Loucy (cell line): ENCODE measurements at regions not wholly inside any gene's neighbourhood (a gene's known extent, or its start where the extent isn't known, plus 50 kb on each side); places are given as distances from the start of the nearest gene placed in this dataset.

Experiments
- H2AFZ ChIP-seq: fragments of 200-600 bp; sonication (generic); 2 replicates; pipeline ENCODE4 v1.6.0; 2016; ENCODE audit warnings: antibody characterized with exemption, mild to moderate bottlenecking, low read length, moderate library complexity
- H3F3A ChIP-seq: fragments of 200-600 bp; 2 replicates; pipeline ENCODE4 v1.6.0; 2016; ENCODE audit warnings: antibody characterized with exemption, low read depth, mild to moderate bottlenecking
- H3K27me3 ChIP-seq: fragments of 200-600 bp; sonication (generic); 2 replicates; pipeline ENCODE4 v1.6.1; 2014; ENCODE audit warnings: low read length, mild to moderate bottlenecking; ENCODE audit not compliant: insufficient read depth, poor library complexity, severe bottlenecking
- H3K36me3 ChIP-seq: fragments of 200-600 bp; sonication (generic); 2 replicates; pipeline ENCODE4 v1.6.1; 2016; ENCODE audit warnings: low read length; ENCODE audit not compliant: insufficient read depth
- H3K4me1 ChIP-seq: fragments of 200-600 bp; sonication (generic); 2 replicates; pipeline ENCODE4 v1.5.1; 2014; ENCODE audit warnings: low read length, mild to moderate bottlenecking; ENCODE audit not compliant: insufficient read depth, poor library complexity, severe bottlenecking
- H3K4me2 ChIP-seq: fragments of 200-600 bp; sonication (generic); 2 replicates; pipeline ENCODE4 v1.6.0; 2014; ENCODE audit warnings: antibody characterized with exemption, low read length, low read depth, mild to moderate bottlenecking; ENCODE audit not compliant: poor library complexity, severe bottlenecking
- H3K4me3 ChIP-seq: fragments of 200-600 bp; sonication (generic); 2 replicates; pipeline ENCODE4 v1.5.1; 2014; ENCODE audit warnings: low read length, mild to moderate bottlenecking, mixed read lengths; ENCODE audit not compliant: poor library complexity, severe bottlenecking
- H3K79me2 ChIP-seq: fragments of 200-600 bp; sonication (generic); 2 replicates; pipeline ENCODE4 v1.6.1; 2014; ENCODE audit warnings: low read length; ENCODE audit not compliant: insufficient read depth
- H3K9ac ChIP-seq: fragments of 200-600 bp; sonication (generic); 2 replicates; pipeline ENCODE4 v1.6.0; 2014; ENCODE audit warnings: mild to moderate bottlenecking, low read depth, low read length, moderate library complexity; ENCODE audit not compliant: poor library complexity, severe bottlenecking
- H3K9me2 ChIP-seq: fragments of 200-600 bp; sonication (generic); replicated peaks from 2 replicates; pipeline ENCODE4 v1.6.1; 2016; ENCODE audit warnings: low read depth, low read length, mixed read lengths
- H3K9me3 ChIP-seq: fragments of 200-600 bp; sonication (generic); 2 replicates; pipeline ENCODE4 v1.6.1; 2014; ENCODE audit warnings: mild to moderate bottlenecking, antibody characterized with exemption, low read length, low read depth; ENCODE audit not compliant: insufficient read depth
- H4K20me1 ChIP-seq: fragments of 200-600 bp; sonication (generic); 2 replicates; pipeline ENCODE4 v1.6.0; 2014; ENCODE audit warnings: antibody characterized with exemption, low read length, mild to moderate bottlenecking; ENCODE audit not compliant: insufficient read depth, poor library complexity, severe bottlenecking
- EZH2phosphoT487 ChIP-seq: fragments of 200-600 bp; IDR thresholded peaks from 2 replicates; pipeline ENCODE4 v1.6.1; 2018; ENCODE audit warnings: antibody characterized with exemption, mild to moderate bottlenecking, moderate library complexity, borderline replicate concordance
- TF ChIP-seq, protein P1 (sequence below): fragments of 200-600 bp; sonication (generic); conservative IDR thresholded peaks from 2 replicates; pipeline ENCODE4 v1.5.1; 2014; ENCODE audit warnings: mild to moderate bottlenecking, antibody characterized with exemption, low read length

DNA sequence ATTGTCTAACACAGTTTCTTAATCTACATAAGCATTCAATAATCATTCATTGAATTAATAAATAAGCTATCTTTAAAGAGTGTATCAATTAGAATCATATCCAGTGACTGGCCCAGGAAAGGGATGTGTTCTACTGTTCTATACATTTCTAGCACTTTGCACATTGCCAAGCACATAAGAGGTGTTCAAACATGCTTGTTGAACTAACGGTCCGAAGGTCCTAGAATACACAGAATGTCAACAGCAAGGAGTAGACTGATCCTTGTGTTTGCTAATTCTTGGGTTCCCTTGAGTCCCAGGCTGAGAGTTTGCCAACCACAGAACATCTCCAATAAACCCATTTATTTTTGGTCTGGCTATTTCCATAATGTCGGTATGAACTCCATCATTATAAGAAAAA is 331.7 kb upstream of the DCC start:
- no peaks in the 10 kb centered on the region for H3K79me2 ChIP-seq
- H3K27me3 ChIP-seq: no peaks in the 10 kb centered on the region
- H2AFZ ChIP-seq: no peak overlapping the region
- no peaks in the 10 kb centered on the region for H4K20me1 ChIP-seq
- no peak overlapping the region for H3K4me3 ChIP-seq
- H3K4me2 ChIP-seq: no peak overlapping the region
- H3K9me2 ChIP-seq: no peaks in the 10 kb centered on the region
- no peaks in the 10 kb centered on the region for H3F3A ChIP-seq
- no peaks in the 10 kb centered on the region for H3K36me3 ChIP-seq
- H3K4me1 ChIP-seq: no peaks in the 10 kb centered on the region
- H3K9ac ChIP-seq: no peak overlapping the region
- no peak for TF ChIP-seq EZH2phosphoT487
- TF ChIP-seq, protein P1, sequence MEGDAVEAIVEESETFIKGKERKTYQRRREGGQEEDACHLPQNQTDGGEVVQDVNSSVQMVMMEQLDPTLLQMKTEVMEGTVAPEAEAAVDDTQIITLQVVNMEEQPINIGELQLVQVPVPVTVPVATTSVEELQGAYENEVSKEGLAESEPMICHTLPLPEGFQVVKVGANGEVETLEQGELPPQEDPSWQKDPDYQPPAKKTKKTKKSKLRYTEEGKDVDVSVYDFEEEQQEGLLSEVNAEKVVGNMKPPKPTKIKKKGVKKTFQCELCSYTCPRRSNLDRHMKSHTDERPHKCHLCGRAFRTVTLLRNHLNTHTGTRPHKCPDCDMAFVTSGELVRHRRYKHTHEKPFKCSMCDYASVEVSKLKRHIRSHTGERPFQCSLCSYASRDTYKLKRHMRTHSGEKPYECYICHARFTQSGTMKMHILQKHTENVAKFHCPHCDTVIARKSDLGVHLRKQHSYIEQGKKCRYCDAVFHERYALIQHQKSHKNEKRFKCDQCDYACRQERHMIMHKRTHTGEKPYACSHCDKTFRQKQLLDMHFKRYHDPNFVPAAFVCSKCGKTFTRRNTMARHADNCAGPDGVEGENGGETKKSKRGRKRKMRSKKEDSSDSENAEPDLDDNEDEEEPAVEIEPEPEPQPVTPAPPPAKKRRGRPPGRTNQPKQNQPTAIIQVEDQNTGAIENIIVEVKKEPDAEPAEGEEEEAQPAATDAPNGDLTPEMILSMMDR: no peak
- no peaks in the 10 kb centered on the region for H3K9me3 ChIP-seq

DNA sequence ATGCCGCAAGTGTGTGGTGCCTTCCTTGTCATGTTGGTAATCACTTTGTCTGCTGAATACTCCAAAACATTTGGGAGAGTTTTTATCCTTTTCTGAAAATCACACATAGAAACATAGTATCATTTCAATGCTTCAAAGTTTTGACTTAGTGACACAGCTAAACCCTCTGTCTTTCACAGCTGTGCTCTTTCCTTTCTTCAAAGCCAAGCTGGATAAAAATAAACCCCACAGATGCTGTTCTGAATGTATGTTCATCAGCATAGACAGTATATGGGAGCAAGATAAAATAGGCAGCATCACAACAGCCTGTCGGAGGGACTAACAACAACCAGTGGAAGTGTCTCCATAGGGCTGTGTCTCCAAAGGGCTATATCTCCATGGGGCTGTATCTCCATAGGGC is 331.3 kb upstream of the DCC start:
- Histone ChIP-seq H4K20me1 (no peaks in the 10 kb centered on the region), H3F3A (no peaks in the 10 kb centered on the region), H3K79me2 (no peaks in the 10 kb centered on the region), H3K9me3 (no peaks in the 10 kb centered on the region), H3K4me3 (no peak overlapping the region), H2AFZ (no peak overlapping the region), H3K4me2 (no peak overlapping the region), H3K4me1 (no peaks in the 10 kb centered on the region), H3K9me2 (no peaks in the 10 kb centered on the region), H3K27me3 (no peaks in the 10 kb centered on the region), H3K9ac (no peak overlapping the region), H3K36me3 (no peaks in the 10 kb centered on the region)
- TF ChIP-seq, protein P1: no peak
- no peak for TF ChIP-seq EZH2phosphoT487

DNA sequence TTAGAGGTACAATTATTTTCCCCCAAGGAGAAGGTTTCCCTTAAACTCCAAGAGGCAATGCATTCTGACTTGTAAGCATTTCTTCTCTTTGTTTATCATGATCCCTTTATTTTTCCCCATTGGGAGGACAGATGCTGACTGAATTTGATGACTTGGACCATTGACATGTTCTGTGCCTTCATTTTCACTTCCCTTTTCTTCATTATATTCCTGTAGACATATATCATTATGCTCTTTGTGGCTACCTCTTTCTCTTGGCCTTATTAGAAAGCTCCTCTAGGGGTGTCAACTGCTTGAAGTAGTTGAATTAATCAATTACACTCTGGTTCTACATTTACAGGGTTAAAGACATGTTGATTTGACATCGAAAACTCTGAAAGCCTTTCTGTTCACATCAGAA is 330.0 kb upstream of the DCC start:
- Histone ChIP-seq H3F3A (no peaks in the 10 kb centered on the region), H3K4me1 (no peaks in the 10 kb centered on the region), H3K79me2 (no peaks in the 10 kb centered on the region), H3K27me3 (no peaks in the 10 kb centered on the region), H3K4me2 (no peak overlapping the region), H2AFZ (no peak overlapping the region), H3K9me2 (no peaks in the 10 kb centered on the region), H3K36me3 (no peaks in the 10 kb centered on the region), H3K9ac (no peak overlapping the region), H3K9me3 (no peaks in the 10 kb centered on the region), H4K20me1 (no peaks in the 10 kb centered on the region), H3K4me3 (no peak overlapping the region)
- no peak for TF ChIP-seq EZH2phosphoT487
- TF ChIP-seq, protein P1: no peak
